Fibroblast of lung (primary cell): ENCODE measurements at regions not wholly inside any gene's neighbourhood (a gene's known extent, or its start where the extent isn't known, plus 50 kb on each side); places are given as distances from the start of the nearest gene placed in this dataset.

Experiments
- EZH2 ChIP-seq: IDR thresholded peaks from 2 replicates; pipeline ENCODE4 v1.5.1; 2012; ENCODE audit warnings: low read length, control low read depth, mild to moderate bottlenecking; ENCODE audit errors: missing control alignments
- TF ChIP-seq, protein P1 (sequence below), 2 donors: IDR thresholded peaks in 1 of 2; conservative IDR thresholded peaks in 1 of 2; 1 replicate in 1 of 2; 2 replicates in 1 of 2; pipeline ENCODE4 v1.5.1; 2011 to 2012; ENCODE audit warnings: low read length in 2 of 2, control low read depth in 1 of 2, inconsistent platforms in 1 of 2, low read depth in 1 of 2, mild to moderate bottlenecking in 1 of 2

- TF ChIP-seq, protein P1, sequence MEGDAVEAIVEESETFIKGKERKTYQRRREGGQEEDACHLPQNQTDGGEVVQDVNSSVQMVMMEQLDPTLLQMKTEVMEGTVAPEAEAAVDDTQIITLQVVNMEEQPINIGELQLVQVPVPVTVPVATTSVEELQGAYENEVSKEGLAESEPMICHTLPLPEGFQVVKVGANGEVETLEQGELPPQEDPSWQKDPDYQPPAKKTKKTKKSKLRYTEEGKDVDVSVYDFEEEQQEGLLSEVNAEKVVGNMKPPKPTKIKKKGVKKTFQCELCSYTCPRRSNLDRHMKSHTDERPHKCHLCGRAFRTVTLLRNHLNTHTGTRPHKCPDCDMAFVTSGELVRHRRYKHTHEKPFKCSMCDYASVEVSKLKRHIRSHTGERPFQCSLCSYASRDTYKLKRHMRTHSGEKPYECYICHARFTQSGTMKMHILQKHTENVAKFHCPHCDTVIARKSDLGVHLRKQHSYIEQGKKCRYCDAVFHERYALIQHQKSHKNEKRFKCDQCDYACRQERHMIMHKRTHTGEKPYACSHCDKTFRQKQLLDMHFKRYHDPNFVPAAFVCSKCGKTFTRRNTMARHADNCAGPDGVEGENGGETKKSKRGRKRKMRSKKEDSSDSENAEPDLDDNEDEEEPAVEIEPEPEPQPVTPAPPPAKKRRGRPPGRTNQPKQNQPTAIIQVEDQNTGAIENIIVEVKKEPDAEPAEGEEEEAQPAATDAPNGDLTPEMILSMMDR (conservative IDR thresholded peaks at IDR 0.05 in 1 of 2, IDR thresholded peaks at IDR 0.05 in 1 of 2; ENCODE audit: low read depth in 1 of 2, low read length in 2 of 2), result no peak
- no peak for TF ChIP-seq EZH2
Observed at GRCh38 chr6:163922562-163922961, 508.0 kb downstream of the QKI start.
